CD8-positive, alpha-beta memory T cell (primary cell): ENCODE measurements at regions not wholly inside any gene's neighbourhood (a gene's known extent, or its start where the extent isn't known, plus 50 kb on each side); places are given as distances from the start of the nearest gene placed in this dataset.
A peak's percentile ranks its signal among the peaks of the same experiment; 100 is the strongest.

ENCODE experiments used
- CTCF ChIA-PET: fragments of 350-600 bp; sonication (Branson Sonifier 250); formaldehyde crosslinking; loops from one replicate; lab custom pipeline; 2021; ENCODE audit warnings: antibody characterized with exemption; lab: Charles Lee
- POLR2A ChIA-PET: fragments of 350-600 bp; sonication (Branson Sonifier 250); formaldehyde crosslinking; loops from one replicate; lab custom pipeline; 2021; ENCODE audit warnings: antibody characterized with exemption; lab: Charles Lee
- DNase-seq, 5 donors: peaks; one replicate each; pipeline versions ENCODE4 v3.0.0 to v3.0.0-alpha.2; 2020 to 2022; ENCODE audit warnings: mixed read lengths in 1 of 5
- H3K27ac ChIP-seq: one replicate; pipeline ENCODE4 v1.7.0; 2013; ENCODE audit warnings: low read depth, mild to moderate bottlenecking, low read length, moderate library complexity
- H3K27me3 ChIP-seq: 2 replicates; pipeline ENCODE4 v1.7.0; 2013; ENCODE audit warnings: low read length, mild to moderate bottlenecking; ENCODE audit not compliant: insufficient read depth, poor library complexity, severe bottlenecking
- H3K36me3 ChIP-seq: 2 replicates; pipeline ENCODE4 v1.7.0; 2013; ENCODE audit warnings: mild to moderate bottlenecking, low read length, moderate library complexity; ENCODE audit not compliant: insufficient read depth
- H3K4me1 ChIP-seq: 2 replicates; pipeline ENCODE4 v1.7.0; 2013; ENCODE audit warnings: mild to moderate bottlenecking, low read length, moderate library complexity; ENCODE audit not compliant: insufficient read depth
- H3K4me3 ChIP-seq: 2 replicates; pipeline ENCODE4 v1.7.0; 2013; ENCODE audit warnings: mild to moderate bottlenecking, low read length
- H3K9me3 ChIP-seq: 2 replicates; pipeline ENCODE4 v1.7.0; 2013; ENCODE audit warnings: mild to moderate bottlenecking, low read length
- H3K27ac Mint-ChIP-seq, 8 donors: one replicate each; pipeline ENCODE4 v1.8.0; 2020 to 2021; ENCODE audit warnings: mixed read lengths in 8 of 8, mild to moderate bottlenecking in 6 of 8, inconsistent platforms in 3 of 8, moderate library complexity in 3 of 8
- H3K27me3 Mint-ChIP-seq, 2 donors: one replicate each; pipeline ENCODE4 v1.8.0; 2020 to 2021; ENCODE audit warnings: mixed read lengths in 2 of 2, mild to moderate bottlenecking in 1 of 2, moderate library complexity in 1 of 2
- H3K36me3 Mint-ChIP-seq, 3 donors: one replicate each; pipeline ENCODE4 v1.8.0; 2020 to 2021; ENCODE audit warnings: mixed read lengths in 3 of 3, inconsistent platforms in 1 of 3, mild to moderate bottlenecking in 1 of 3
- H3K4me1 Mint-ChIP-seq, 3 donors: one replicate each; pipeline ENCODE4 v1.8.0; 2020 to 2021; ENCODE audit warnings: mixed read lengths in 3 of 3, inconsistent platforms in 1 of 3, mild to moderate bottlenecking in 1 of 3
- H3K4me3 Mint-ChIP-seq, 7 donors: one replicate each; pipeline ENCODE4 v1.8.0; 2020 to 2021; ENCODE audit warnings: mixed read lengths in 7 of 7, mild to moderate bottlenecking in 6 of 7, moderate library complexity in 4 of 7, inconsistent platforms in 2 of 7
- H3K9me3 Mint-ChIP-seq, 5 donors: one replicate each; pipeline ENCODE4 v1.8.0; 2020 to 2022; ENCODE audit warnings: mixed read lengths in 5 of 5, mild to moderate bottlenecking in 3 of 5, moderate library complexity in 2 of 5, inconsistent platforms in 1 of 5

GRCh38 chr2:120866483-120867140, 130.9 kb downstream of the GLI2 start:
- Mint-ChIP-seq H3K27me3 (peaks cover 22 to 24% of the 10 kb centered on the region in 2 donors), H3K36me3 (no peaks in the 10 kb centered on the region), H3K4me1 (no peaks in the 10 kb centered on the region), H3K4me3 (no peak overlapping the region), H3K27ac (no peak overlapping the region), H3K9me3 (peaks cover 0 to 4% (median 0%) of the 10 kb centered on the region in 5 donors)
- Histone ChIP-seq H3K27me3 (no peaks in the 10 kb centered on the region), H3K4me3 (no peak overlapping the region), H3K27ac (no peak overlapping the region), H3K4me1 (no peaks in the 10 kb centered on the region), H3K36me3 (no peaks in the 10 kb centered on the region), H3K9me3 (no peaks in the 10 kb centered on the region)
- POLR2A ChIA-PET = no interaction called here
- no peak for DNase-seq
- CTCF ChIA-PET = no interaction called here

GRCh38 chr2:120867290-120868241, 131.9 kb downstream of the GLI2 start:
- peaks cover 0 to 4% (median 0%) of the 10 kb centered on the region in 5 donors for H3K9me3 Mint-ChIP-seq
- H3K4me3 ChIP-seq = no peak overlapping the region
- H3K9me3 ChIP-seq = no peaks in the 10 kb centered on the region
- H3K27me3 ChIP-seq = no peaks in the 10 kb centered on the region
- no peak overlapping the region for H3K27ac ChIP-seq
- no peaks in the 10 kb centered on the region for H3K4me1 Mint-ChIP-seq
- ChIA-PET CTCF (no interaction called here), POLR2A (no interaction called here)
- no peak for DNase-seq
- H3K36me3 Mint-ChIP-seq = no peaks in the 10 kb centered on the region
- no peaks in the 10 kb centered on the region for H3K4me1 ChIP-seq
- no peak overlapping the region for H3K4me3 Mint-ChIP-seq
- peaks cover 24 to 25% of the 10 kb centered on the region in 2 donors for H3K27me3 Mint-ChIP-seq
- peak overlapping the region in 1 of 8 donors; percentile 58 for H3K27ac Mint-ChIP-seq
- no peaks in the 10 kb centered on the region for H3K36me3 ChIP-seq

GRCh38 chr2:120868366-120868765, 132.7 kb downstream of the GLI2 start:
- no peak for DNase-seq
- Histone ChIP-seq H3K36me3 (no peaks in the 10 kb centered on the region), H3K9me3 (no peaks in the 10 kb centered on the region), H3K27me3 (no peaks in the 10 kb centered on the region), H3K4me3 (no peak overlapping the region), H3K4me1 (no peaks in the 10 kb centered on the region), H3K27ac (no peak overlapping the region)
- no peaks in the 10 kb centered on the region for H3K4me1 Mint-ChIP-seq
- H3K9me3 Mint-ChIP-seq = peaks cover 0 to 4% (median 0%) of the 10 kb centered on the region in 5 donors
- CTCF ChIA-PET = no interaction called here
- H3K36me3 Mint-ChIP-seq = no peaks in the 10 kb centered on the region
- H3K4me3 Mint-ChIP-seq = no peak overlapping the region
- peaks cover 24 to 25% of the 10 kb centered on the region in 2 donors for H3K27me3 Mint-ChIP-seq
- peak overlapping the region in 1 of 8 donors; percentile 5 for H3K27ac Mint-ChIP-seq
- POLR2A ChIA-PET = no interaction called here

GRCh38 chr2:120869036-120869729, 133.5 kb downstream of the GLI2 start:
- Mint-ChIP-seq H3K36me3 (no peaks in the 10 kb centered on the region), H3K27me3 (peaks cover 24 to 25% of the 10 kb centered on the region in 2 donors), H3K27ac (no peak overlapping the region), H3K9me3 (no peaks in the 10 kb centered on the region), H3K4me1 (no peaks in the 10 kb centered on the region), H3K4me3 (no peak overlapping the region)
- Histone ChIP-seq H3K9me3 (no peaks in the 10 kb centered on the region), H3K4me1 (no peaks in the 10 kb centered on the region), H3K27ac (no peak overlapping the region), H3K4me3 (no peak overlapping the region), H3K27me3 (no peaks in the 10 kb centered on the region), H3K36me3 (no peaks in the 10 kb centered on the region)
- ChIA-PET CTCF (interaction anchor here (1.6 kb wide), 1 partner anchor 11 kb away, joined by 4 read pairs; no protein-coding TSS in a partner anchor), POLR2A (no interaction called here)
- DNase-seq = no peak

- CTCF ChIA-PET = interaction anchor here (1.6 kb wide), 1 partner anchor 10 kb away, joined by 4 read pairs; no protein-coding TSS in a partner anchor
- H3K36me3 Mint-ChIP-seq = no peaks in the 10 kb centered on the region
- peak in 1 of 5 donors; percentile 19 for DNase-seq
Observed at GRCh38 chr2:120869730-120870466, 134.2 kb downstream of the GLI2 start.

GRCh38 chr2:120870467-120870788, 134.8 kb downstream of the GLI2 start:
- H3K27me3 ChIP-seq = no peaks in the 10 kb centered on the region
- H3K4me1 ChIP-seq = no peaks in the 10 kb centered on the region
- CTCF ChIA-PET = interaction anchor here (1.6 kb wide), 1 partner anchor 10 kb away, joined by 4 read pairs; no protein-coding TSS in a partner anchor
- no peaks in the 10 kb centered on the region for H3K9me3 ChIP-seq
- H3K27ac Mint-ChIP-seq = no peak overlapping the region
- no peaks in the 10 kb centered on the region for H3K36me3 Mint-ChIP-seq
- H3K27ac ChIP-seq = no peak overlapping the region
- no peak overlapping the region for H3K4me3 ChIP-seq
- no peak for DNase-seq
- H3K9me3 Mint-ChIP-seq = no peaks in the 10 kb centered on the region
- no peaks in the 10 kb centered on the region for H3K36me3 ChIP-seq
- POLR2A ChIA-PET = no interaction called here
- H3K4me3 Mint-ChIP-seq = no peak overlapping the region
- no peaks in the 10 kb centered on the region for H3K4me1 Mint-ChIP-seq
- peaks cover 24 to 25% of the 10 kb centered on the region in 2 donors for H3K27me3 Mint-ChIP-seq

More at GRCh38 chr2:120869730-120870466, 134.2 kb downstream of the GLI2 start:
- Histone ChIP-seq H3K27ac (no peak overlapping the region), H3K4me3 (no peak overlapping the region), H3K27me3 (no peaks in the 10 kb centered on the region), H3K36me3 (no peaks in the 10 kb centered on the region), H3K9me3 (no peaks in the 10 kb centered on the region), H3K4me1 (no peaks in the 10 kb centered on the region)
- Mint-ChIP-seq H3K27me3 (peaks cover 24 to 25% of the 10 kb centered on the region in 2 donors), H3K4me3 (no peak overlapping the region), H3K4me1 (no peaks in the 10 kb centered on the region), H3K9me3 (no peaks in the 10 kb centered on the region), H3K27ac (no peak overlapping the region)
- POLR2A ChIA-PET = no interaction called here

GRCh38 chr2:120871016-120871635, 135.5 kb downstream of the GLI2 start:
- Histone ChIP-seq H3K27ac (no peak overlapping the region), H3K4me3 (no peak overlapping the region), H3K4me1 (no peaks in the 10 kb centered on the region), H3K36me3 (no peaks in the 10 kb centered on the region), H3K9me3 (no peaks in the 10 kb centered on the region), H3K27me3 (no peaks in the 10 kb centered on the region)
- CTCF ChIA-PET = interaction anchor here (1.6 kb wide), 1 partner anchor 9 kb away, joined by 4 read pairs; no protein-coding TSS in a partner anchor
- Mint-ChIP-seq H3K9me3 (no peaks in the 10 kb centered on the region), H3K27ac (no peak overlapping the region), H3K4me1 (no peaks in the 10 kb centered on the region), H3K36me3 (no peaks in the 10 kb centered on the region), H3K27me3 (peaks cover 21% of the 10 kb centered on the region in 2 donors), H3K4me3 (no peak overlapping the region)
- DNase-seq = no peak
- POLR2A ChIA-PET = no interaction called here
